GM23338 (cell line): ENCODE measurements at regions not wholly inside any gene's neighbourhood (a gene's known extent, or its start where the extent isn't known, plus 50 kb on each side); places are given as distances from the start of the nearest gene placed in this dataset.

Experiments used
- CREB1 ChIP-seq: fragments of 250-450 bp; sonication (Bioruptor Pico); IDR thresholded peaks from 2 replicates; pipeline ENCODE4 v1.5.0; 2020; ENCODE audit warnings: low read depth, mild to moderate bottlenecking, moderate library complexity
- CTCF ChIP-seq, 2 experiments: fragments of 200-600 bp in 1 of 2; sonication (generic) in 1 of 2; conservative IDR thresholded peaks; 2 replicates each; pipeline versions ENCODE4 v1.5.1 to v1.6.1; 2016 to 2017; ENCODE audit warnings: antibody characterized with exemption in 2 of 2, low read depth in 2 of 2, mild to moderate bottlenecking in 2 of 2, moderate library complexity in 1 of 2
- EZH2 ChIP-seq: fragments of 200-600 bp; sonication (generic); IDR thresholded peaks from one replicate; pipeline ENCODE4 v1.8.0; 2017; ENCODE audit warnings: antibody characterized with exemption, mild to moderate bottlenecking, low read depth; ENCODE audit not compliant: unreplicated experiment
- EZH2phosphoT487 ChIP-seq: fragments of 200-600 bp; sonication (generic); IDR thresholded peaks from one replicate; pipeline ENCODE4 v1.8.1; 2018; ENCODE audit warnings: antibody characterized with exemption; ENCODE audit not compliant: unreplicated experiment
- NANOG ChIP-seq: IDR thresholded peaks from 2 replicates; pipeline ENCODE4 v1.6.1; 2016; ENCODE audit warnings: antibody characterized with exemption, borderline replicate concordance
- POLR2AphosphoS5 ChIP-seq: IDR thresholded peaks from 2 replicates; pipeline ENCODE4 v1.6.1; 2016; ENCODE audit warnings: antibody characterized with exemption, low read depth
- STAT1 ChIP-seq: IDR thresholded peaks from one replicate; pipeline ENCODE4 v1.6.1; 2016; ENCODE audit warnings: antibody characterized with exemption; ENCODE audit not compliant: unreplicated experiment
- ZNF331 ChIP-seq: fragments of 250-450 bp; sonication (Bioruptor Pico); IDR thresholded peaks from 2 replicates; pipeline ENCODE4 v1.5.0; 2020; ENCODE audit warnings: low read depth, mild to moderate bottlenecking, moderate library complexity
- TF ChIP-seq, protein P1 (sequence below): IDR thresholded peaks from one replicate; pipeline ENCODE4 v1.6.1; 2018; ENCODE audit warnings: antibody characterized with exemption; ENCODE audit not compliant: unreplicated experiment

- no peak for TF ChIP-seq CTCF (conservative IDR thresholded peaks at IDR 0.05; ENCODE audit: low read depth in 2 of 2)
- TF ChIP-seq, protein P1, sequence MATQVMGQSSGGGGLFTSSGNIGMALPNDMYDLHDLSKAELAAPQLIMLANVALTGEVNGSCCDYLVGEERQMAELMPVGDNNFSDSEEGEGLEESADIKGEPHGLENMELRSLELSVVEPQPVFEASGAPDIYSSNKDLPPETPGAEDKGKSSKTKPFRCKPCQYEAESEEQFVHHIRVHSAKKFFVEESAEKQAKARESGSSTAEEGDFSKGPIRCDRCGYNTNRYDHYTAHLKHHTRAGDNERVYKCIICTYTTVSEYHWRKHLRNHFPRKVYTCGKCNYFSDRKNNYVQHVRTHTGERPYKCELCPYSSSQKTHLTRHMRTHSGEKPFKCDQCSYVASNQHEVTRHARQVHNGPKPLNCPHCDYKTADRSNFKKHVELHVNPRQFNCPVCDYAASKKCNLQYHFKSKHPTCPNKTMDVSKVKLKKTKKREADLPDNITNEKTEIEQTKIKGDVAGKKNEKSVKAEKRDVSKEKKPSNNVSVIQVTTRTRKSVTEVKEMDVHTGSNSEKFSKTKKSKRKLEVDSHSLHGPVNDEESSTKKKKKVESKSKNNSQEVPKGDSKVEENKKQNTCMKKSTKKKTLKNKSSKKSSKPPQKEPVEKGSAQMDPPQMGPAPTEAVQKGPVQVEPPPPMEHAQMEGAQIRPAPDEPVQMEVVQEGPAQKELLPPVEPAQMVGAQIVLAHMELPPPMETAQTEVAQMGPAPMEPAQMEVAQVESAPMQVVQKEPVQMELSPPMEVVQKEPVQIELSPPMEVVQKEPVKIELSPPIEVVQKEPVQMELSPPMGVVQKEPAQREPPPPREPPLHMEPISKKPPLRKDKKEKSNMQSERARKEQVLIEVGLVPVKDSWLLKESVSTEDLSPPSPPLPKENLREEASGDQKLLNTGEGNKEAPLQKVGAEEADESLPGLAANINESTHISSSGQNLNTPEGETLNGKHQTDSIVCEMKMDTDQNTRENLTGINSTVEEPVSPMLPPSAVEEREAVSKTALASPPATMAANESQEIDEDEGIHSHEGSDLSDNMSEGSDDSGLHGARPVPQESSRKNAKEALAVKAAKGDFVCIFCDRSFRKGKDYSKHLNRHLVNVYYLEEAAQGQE: no peak
- TF ChIP-seq POLR2AphosphoS5: no peak
- no peak for TF ChIP-seq EZH2
- no peak for TF ChIP-seq EZH2phosphoT487
- no peak for TF ChIP-seq NANOG
- TF ChIP-seq STAT1: no peak
- no peak for TF ChIP-seq CREB1 (CRISPR knock-in tag)
- TF ChIP-seq ZNF331 (CRISPR knock-in tag): no peak
These were observed 1281.0 kb upstream of the NXPH2 start for GRCh38 chr2:140061240-140061639.
